NCI-H1092 treated with DMSO at 0.1 percent for 48 hours (cell line): ENCODE measurements at regions not wholly inside any gene's neighbourhood (a gene's known extent, or its start where the extent isn't known, plus 50 kb on each side); places are given as distances from the start of the nearest gene placed in this dataset.
"Not testable (repeated sequence)": the region's sequence is repeated elsewhere in the genome, so short reads cannot be mapped to it uniquely, and the experiment has no call there.

Experiments
- DNase-seq: peaks from one replicate; lab custom pipeline; 2025; lab: John Stamatoyannopoulos, UW

GRCh38 chrX:143455046-143455445 lies 62.2 kb downstream of the SPANXN3 start:
- peak; percentile 18 for DNase-seq

GRCh38 chrX:143437439-143437838 lies 79.8 kb downstream of the SPANXN3 start:
- peak; percentile 58 for DNase-seq

- DNase-seq: peak; percentile 4
Measured at GRCh38 chrX:143435916-143436315, 81.4 kb downstream of the SPANXN3 start.

GRCh38 chrX:143429811-143430210 lies 87.5 kb downstream of the SPANXN3 start:
- DNase-seq: no peak

GRCh38 chrX:143429131-143429530 lies 88.1 kb downstream of the SPANXN3 start:
- no peak for DNase-seq

GRCh38 chrX:143401160-143401559 lies 116.1 kb downstream of the SPANXN3 start:
- no peak for DNase-seq

- DNase-seq: no peak
Measured at GRCh38 chrX:143378851-143379250, 138.4 kb downstream of the SPANXN3 start.

GRCh38 chrX:143363419-143363818 lies 153.9 kb downstream of the SPANXN3 start:
- DNase-seq: no peak

GRCh38 chrX:143340190-143340589 lies 177.1 kb downstream of the SPANXN3 start:
- no peak for DNase-seq

- no peak for DNase-seq
Measured at GRCh38 chrX:143336261-143336660, 181.0 kb downstream of the SPANXN3 start.

- no peak for DNase-seq
Measured at GRCh38 chrX:143319526-143319925, 197.7 kb downstream of the SPANXN3 start.

GRCh38 chrX:143318857-143319256 lies 198.4 kb downstream of the SPANXN3 start:
- not testable (repeated sequence) for DNase-seq

- peak; percentile 65 for DNase-seq
Measured at GRCh38 chrX:143306991-143307937, 210.0 kb downstream of the SPANXN3 start.

GRCh38 chrX:143304518-143304917 lies 212.8 kb downstream of the SPANXN3 start:
- DNase-seq: no peak

GRCh38 chrX:143304025-143304424 lies 213.2 kb downstream of the SPANXN3 start:
- no peak for DNase-seq

- DNase-seq: no peak
Measured at GRCh38 chrX:143298663-143299241, 218.5 kb downstream of the SPANXN3 start.

- peak; percentile 89 for DNase-seq
Measured at GRCh38 chrX:143296521-143296920, 220.8 kb downstream of the SPANXN3 start.

GRCh38 chrX:143287236-143287635 lies 230.0 kb downstream of the SPANXN3 start:
- DNase-seq: no peak

- DNase-seq: no peak
Measured at GRCh38 chrX:143270317-143270716, 244.6 kb downstream of the SPANXN4 start.

- not testable (repeated sequence) for DNase-seq
Measured at GRCh38 chrX:143244593-143244992, 218.9 kb downstream of the SPANXN4 start.

- DNase-seq: no peak
Measured at GRCh38 chrX:143240658-143241057, 214.9 kb downstream of the SPANXN4 start.

GRCh38 chrX:143231492-143231891 lies 205.8 kb downstream of the SPANXN4 start:
- no peak for DNase-seq

- not testable (repeated sequence) for DNase-seq
Measured at GRCh38 chrX:143228600-143228999, 202.9 kb downstream of the SPANXN4 start.
